GM18909 (cell line): ENCODE measurements at regions not wholly inside any gene's neighbourhood (a gene's known extent, or its start where the extent isn't known, plus 50 kb on each side); places are given as distances from the start of the nearest gene placed in this dataset.

Source experiments
- ATAC-seq: cut with Tn5 transposase; IDR thresholded peaks from one replicate; pipeline ENCODE4 v1.9.1; 2021; ENCODE audit warnings: mild to moderate bottlenecking; ENCODE audit not compliant: unreplicated experiment, poor library complexity

- no peak for ATAC-seq
These were observed 323.8 kb downstream of the PRELID2 start for GRCh38 chr5:145511351-145511750.

GRCh38 chr5:145510769-145511168 lies 324.4 kb downstream of the PRELID2 start:
- no peak for ATAC-seq

GRCh38 chr5:145510324-145510723 lies 324.8 kb downstream of the PRELID2 start:
- ATAC-seq: no peak

GRCh38 chr5:145509336-145510136 lies 325.6 kb downstream of the PRELID2 start:
- no peak for ATAC-seq

- ATAC-seq: no peak
These were observed 328.8 kb downstream of the PRELID2 start for GRCh38 chr5:145506185-145506850.

GRCh38 chr5:145502906-145503305 lies 332.2 kb downstream of the PRELID2 start:
- no peak for ATAC-seq

- no peak for ATAC-seq
These were observed 334.4 kb downstream of the PRELID2 start for GRCh38 chr5:145500710-145501109.

- no peak for ATAC-seq
These were observed 335.7 kb downstream of the PRELID2 start for GRCh38 chr5:145499483-145499882.

GRCh38 chr5:145497052-145497451 lies 338.1 kb downstream of the PRELID2 start:
- ATAC-seq: no peak

- ATAC-seq: no peak
These were observed 339.4 kb downstream of the PRELID2 start for GRCh38 chr5:145495741-145496140.

- ATAC-seq: no peak
These were observed 339.9 kb downstream of the PRELID2 start for GRCh38 chr5:145495196-145495595.

- no peak for ATAC-seq
These were observed 341.7 kb downstream of the PRELID2 start for GRCh38 chr5:145493435-145493834.

GRCh38 chr5:145489516-145489915 lies 345.6 kb downstream of the PRELID2 start:
- ATAC-seq: no peak

GRCh38 chr5:145484158-145484557 lies 351.0 kb downstream of the PRELID2 start:
- no peak for ATAC-seq

- no peak for ATAC-seq
These were observed 351.9 kb downstream of the PRELID2 start for GRCh38 chr5:145483212-145483611.

GRCh38 chr5:145479857-145480256 lies 355.3 kb downstream of the PRELID2 start:
- no peak for ATAC-seq

- no peak for ATAC-seq
These were observed 355.9 kb downstream of the PRELID2 start for GRCh38 chr5:145479271-145479670.

- no peak for ATAC-seq
These were observed 356.5 kb downstream of the PRELID2 start for GRCh38 chr5:145478651-145479050.

- no peak for ATAC-seq
These were observed 362.0 kb downstream of the PRELID2 start for GRCh38 chr5:145473042-145473642.

GRCh38 chr5:145471831-145472612 lies 363.1 kb downstream of the PRELID2 start:
- no peak for ATAC-seq

- no peak for ATAC-seq
These were observed 364.1 kb downstream of the PRELID2 start for GRCh38 chr5:145471026-145471425.
